ENCODE measurements at regions not wholly inside any gene's neighbourhood (a gene's known extent, or its start where the extent isn't known, plus 50 kb on each side); places are given as distances from the start of the nearest gene placed in this dataset.

DNA sequence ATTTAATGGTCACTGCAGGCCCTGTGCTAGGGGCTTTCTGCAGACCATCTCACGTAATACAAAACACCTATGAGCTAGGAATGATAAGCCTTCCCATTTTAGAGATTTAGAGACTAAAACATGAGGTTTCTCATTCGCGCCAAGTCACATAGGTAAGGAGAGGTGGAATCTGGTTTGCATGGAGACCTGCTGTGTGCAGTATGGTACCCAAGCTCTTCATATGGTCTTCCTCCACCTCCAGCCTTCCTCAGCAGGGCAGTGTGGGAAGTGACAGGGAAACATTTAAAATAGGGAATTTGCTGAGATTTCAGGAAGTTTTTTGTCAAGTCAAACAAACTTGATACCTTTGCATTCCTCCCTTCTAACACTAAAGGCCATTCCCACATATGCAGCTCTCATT lies 337.6 kb downstream of the IL20RB start:
- Histone ChIP-seq H3K4me3 (ENCODE audit: low read depth in 2 of 2, low read length in 1 of 2) (no peak overlapping the region), H3K9ac (no peak overlapping the region), H3K79me2 (ENCODE audit: insufficient read depth) (no peaks in the 10 kb centered on the region), H2AFZ (ENCODE audit: low read depth) (no peak overlapping the region), H3K9me2 (no peaks in the 10 kb centered on the region), H3K36me3 (replicated peaks in 1 of 2; ENCODE audit: control insufficient read depth in 1 of 2, insufficient read depth in 2 of 2, low read length in 1 of 2) (no peaks in the 10 kb centered on the region), H3K9me3 (no peaks in the 10 kb centered on the region), H3F3A (replicated peaks; ENCODE audit: insufficient read depth) (no peaks in the 10 kb centered on the region), H3K27ac (ENCODE audit: low read depth in 2 of 2, low read length in 1 of 2) (no peak overlapping the region), H3K4me2 (no peak overlapping the region), H4K20me1 (ENCODE audit: insufficient read depth) (no peaks in the 10 kb centered on the region), H3K4me1 (ENCODE audit: control insufficient read depth in 1 of 2, insufficient read depth in 2 of 2, low read depth in 1 of 2, low read length in 1 of 2) (no peaks in the 10 kb centered on the region; a peak in 1 of 4 replicates), H3K27me3 (ENCODE audit: insufficient read depth) (no peaks in the 10 kb centered on the region)
- ChIA-PET CTCF (interaction anchor here (1.1 to 2.7 kb wide), 5 partner anchors 9 to 41 kb away, joined by 3 to 13 read pairs (median 5); no protein-coding TSS in a partner anchor), POLR2A (no interaction called here)
- TF ChIP-seq, protein P1, sequence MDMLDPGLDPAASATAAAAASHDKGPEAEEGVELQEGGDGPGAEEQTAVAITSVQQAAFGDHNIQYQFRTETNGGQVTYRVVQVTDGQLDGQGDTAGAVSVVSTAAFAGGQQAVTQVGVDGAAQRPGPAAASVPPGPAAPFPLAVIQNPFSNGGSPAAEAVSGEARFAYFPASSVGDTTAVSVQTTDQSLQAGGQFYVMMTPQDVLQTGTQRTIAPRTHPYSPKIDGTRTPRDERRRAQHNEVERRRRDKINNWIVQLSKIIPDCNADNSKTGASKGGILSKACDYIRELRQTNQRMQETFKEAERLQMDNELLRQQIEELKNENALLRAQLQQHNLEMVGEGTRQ (IDR thresholded peaks at IDR 0.05; ENCODE audit: borderline replicate concordance, low read depth, low read length): no peak
- TF ChIP-seq ELF1 (IDR thresholded peaks at IDR 0.05) (no peak), POLR2AphosphoS5 (IDR thresholded peaks at IDR 0.05; ENCODE audit: low read depth, low read length) (no peak), TAF1 (IDR thresholded peaks at IDR 0.05; ENCODE audit: borderline replicate concordance, low read depth, low read length) (no peak), SMC3 (IDR thresholded peaks at IDR 0.05; ENCODE audit: low read depth, low read length) (no peak), RAD21 (IDR thresholded peaks at IDR 0.05; ENCODE audit: low read length) (no peak), RCOR1 (IDR thresholded peaks at IDR 0.05; ENCODE audit: low read length) (no peak), TEAD4 (IDR thresholded peaks at IDR 0.05; ENCODE audit: borderline replicate concordance, insufficient read depth) (no peak), MXI1 (IDR thresholded peaks at IDR 0.05; ENCODE audit: low read depth, low read length) (no peak), EP300 (IDR thresholded peaks at IDR 0.05; ENCODE audit: borderline replicate concordance in 1 of 2, low read depth in 1 of 2, low read length in 1 of 2) (no peak), YY1 (IDR thresholded peaks at IDR 0.05; ENCODE audit: low read depth) (no peak), MEF2A (IDR thresholded peaks at IDR 0.05; ENCODE audit: borderline replicate concordance, low read depth) (no peak), EZH2phosphoT487 (IDR thresholded peaks at IDR 0.05; ENCODE audit: borderline replicate concordance, low read depth) (no peak), FOSL2 (IDR thresholded peaks at IDR 0.05; ENCODE audit: borderline replicate concordance, low read depth) (no peak), RXRA (IDR thresholded peaks at IDR 0.05; ENCODE audit: borderline replicate concordance, low read depth) (no peak), NFIC (IDR thresholded peaks at IDR 0.05; ENCODE audit: borderline replicate concordance) (no peak)
- TF ChIP-seq, protein P2, sequence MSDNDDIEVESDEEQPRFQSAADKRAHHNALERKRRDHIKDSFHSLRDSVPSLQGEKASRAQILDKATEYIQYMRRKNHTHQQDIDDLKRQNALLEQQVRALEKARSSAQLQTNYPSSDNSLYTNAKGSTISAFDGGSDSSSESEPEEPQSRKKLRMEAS (IDR thresholded peaks at IDR 0.05; ENCODE audit: low read depth): no peak
- TF ChIP-seq, protein P3, sequence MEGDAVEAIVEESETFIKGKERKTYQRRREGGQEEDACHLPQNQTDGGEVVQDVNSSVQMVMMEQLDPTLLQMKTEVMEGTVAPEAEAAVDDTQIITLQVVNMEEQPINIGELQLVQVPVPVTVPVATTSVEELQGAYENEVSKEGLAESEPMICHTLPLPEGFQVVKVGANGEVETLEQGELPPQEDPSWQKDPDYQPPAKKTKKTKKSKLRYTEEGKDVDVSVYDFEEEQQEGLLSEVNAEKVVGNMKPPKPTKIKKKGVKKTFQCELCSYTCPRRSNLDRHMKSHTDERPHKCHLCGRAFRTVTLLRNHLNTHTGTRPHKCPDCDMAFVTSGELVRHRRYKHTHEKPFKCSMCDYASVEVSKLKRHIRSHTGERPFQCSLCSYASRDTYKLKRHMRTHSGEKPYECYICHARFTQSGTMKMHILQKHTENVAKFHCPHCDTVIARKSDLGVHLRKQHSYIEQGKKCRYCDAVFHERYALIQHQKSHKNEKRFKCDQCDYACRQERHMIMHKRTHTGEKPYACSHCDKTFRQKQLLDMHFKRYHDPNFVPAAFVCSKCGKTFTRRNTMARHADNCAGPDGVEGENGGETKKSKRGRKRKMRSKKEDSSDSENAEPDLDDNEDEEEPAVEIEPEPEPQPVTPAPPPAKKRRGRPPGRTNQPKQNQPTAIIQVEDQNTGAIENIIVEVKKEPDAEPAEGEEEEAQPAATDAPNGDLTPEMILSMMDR (IDR thresholded peaks at IDR 0.05): no peak
- TF ChIP-seq, protein P4, sequence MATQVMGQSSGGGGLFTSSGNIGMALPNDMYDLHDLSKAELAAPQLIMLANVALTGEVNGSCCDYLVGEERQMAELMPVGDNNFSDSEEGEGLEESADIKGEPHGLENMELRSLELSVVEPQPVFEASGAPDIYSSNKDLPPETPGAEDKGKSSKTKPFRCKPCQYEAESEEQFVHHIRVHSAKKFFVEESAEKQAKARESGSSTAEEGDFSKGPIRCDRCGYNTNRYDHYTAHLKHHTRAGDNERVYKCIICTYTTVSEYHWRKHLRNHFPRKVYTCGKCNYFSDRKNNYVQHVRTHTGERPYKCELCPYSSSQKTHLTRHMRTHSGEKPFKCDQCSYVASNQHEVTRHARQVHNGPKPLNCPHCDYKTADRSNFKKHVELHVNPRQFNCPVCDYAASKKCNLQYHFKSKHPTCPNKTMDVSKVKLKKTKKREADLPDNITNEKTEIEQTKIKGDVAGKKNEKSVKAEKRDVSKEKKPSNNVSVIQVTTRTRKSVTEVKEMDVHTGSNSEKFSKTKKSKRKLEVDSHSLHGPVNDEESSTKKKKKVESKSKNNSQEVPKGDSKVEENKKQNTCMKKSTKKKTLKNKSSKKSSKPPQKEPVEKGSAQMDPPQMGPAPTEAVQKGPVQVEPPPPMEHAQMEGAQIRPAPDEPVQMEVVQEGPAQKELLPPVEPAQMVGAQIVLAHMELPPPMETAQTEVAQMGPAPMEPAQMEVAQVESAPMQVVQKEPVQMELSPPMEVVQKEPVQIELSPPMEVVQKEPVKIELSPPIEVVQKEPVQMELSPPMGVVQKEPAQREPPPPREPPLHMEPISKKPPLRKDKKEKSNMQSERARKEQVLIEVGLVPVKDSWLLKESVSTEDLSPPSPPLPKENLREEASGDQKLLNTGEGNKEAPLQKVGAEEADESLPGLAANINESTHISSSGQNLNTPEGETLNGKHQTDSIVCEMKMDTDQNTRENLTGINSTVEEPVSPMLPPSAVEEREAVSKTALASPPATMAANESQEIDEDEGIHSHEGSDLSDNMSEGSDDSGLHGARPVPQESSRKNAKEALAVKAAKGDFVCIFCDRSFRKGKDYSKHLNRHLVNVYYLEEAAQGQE (IDR thresholded peaks at IDR 0.05; ENCODE audit: low read depth, low read length): no peak
- DNase-seq: no peak
- WGBS (ENCODE audit: low lambda C conversion rate): 70% methylated on average over 3 of the region's 3 CpGs

Measured in SK-N-SH (cell line).